Kidney (tissue), 13 donors: ENCODE measurements at regions not wholly inside any gene's neighbourhood (a gene's known extent, or its start where the extent isn't known, plus 50 kb on each side); places are given as distances from the start of the nearest gene placed in this dataset.
A peak's percentile ranks its signal among the peaks of the same experiment; 100 is the strongest.

Experiments
- DNase-seq, 5 donors: peaks; one replicate each; pipeline ENCODE4 v3.0.0-alpha.2; 2013 to 2020
- FAIRE-seq: peaks from 2 replicates; lab custom pipeline; 2012; peaks lifted over from hg19 to GRCh38; lab: Jason Lieb, UNC
- H3K27ac ChIP-seq, 2 donors: one replicate each; pipeline ENCODE4 v1.7.0; 2013; ENCODE audit warnings: low read depth in 2 of 2, low read length in 2 of 2, inconsistent platforms in 1 of 2
- H3K27me3 ChIP-seq: one replicate; pipeline ENCODE4 v1.7.1; 2013; ENCODE audit warnings: low read length, inconsistent platforms; ENCODE audit not compliant: control insufficient read depth, insufficient read depth
- H3K36me3 ChIP-seq, 3 donors: one replicate each; pipeline versions ENCODE4 v1.7.0 to v1.7.1; 2013; ENCODE audit warnings: low read length in 3 of 3, control low read depth in 1 of 3, inconsistent platforms in 1 of 3; ENCODE audit not compliant: insufficient read depth in 3 of 3, control insufficient read depth in 2 of 3
- H3K4me1 ChIP-seq, 3 donors: one replicate each; pipeline versions ENCODE4 v1.7.0 to v1.7.1; 2013; ENCODE audit warnings: low read length in 3 of 3, inconsistent platforms in 1 of 3, low read depth in 1 of 3; ENCODE audit not compliant: control insufficient read depth in 2 of 3, insufficient read depth in 2 of 3
- H3K4me3 ChIP-seq, 3 donors: one replicate each; pipeline versions ENCODE4 v1.7.0 to v1.8.1; 2013; ENCODE audit warnings: low read length in 3 of 3, control low read depth in 1 of 3, inconsistent platforms in 1 of 3
- H3K9ac ChIP-seq, 3 donors: one replicate each; pipeline versions ENCODE4 v1.7.0 to v1.7.1; 2013; ENCODE audit warnings: low read length in 3 of 3, control low read depth in 1 of 3, inconsistent platforms in 1 of 3
- H3K9me3 ChIP-seq, 3 donors: one replicate each; pipeline versions ENCODE4 v1.7.0 to v1.7.1; 2013; ENCODE audit warnings: low read length in 3 of 3, control low read depth in 1 of 3, inconsistent platforms in 1 of 3; ENCODE audit not compliant: control insufficient read depth in 2 of 3, insufficient read depth in 1 of 3
- intact Hi-C: fragments of 100-400 bp; cut with DNase I; formaldehyde crosslinking; loops from one replicate; pipeline ENCODE4 v1.11.1; 2022
- TF ChIP-seq, protein P1 (sequence below): IDR thresholded peaks from 3 replicates; pipeline ENCODE4 v1.5.1; 2012; ENCODE audit warnings: mild to moderate bottlenecking, moderate library complexity, borderline replicate concordance; ENCODE audit not compliant: insufficient read depth; ENCODE audit errors: extremely low read depth
- donor health status: control.
- donor health status: control.
- donor health status: control.
- donor health status: control.
- donor health status: control.
- donor health status: DM: yes; HTN: yes; CAD: no.
- donor health status: Normal renal cell carcinoma (clear cell type).

DNA sequence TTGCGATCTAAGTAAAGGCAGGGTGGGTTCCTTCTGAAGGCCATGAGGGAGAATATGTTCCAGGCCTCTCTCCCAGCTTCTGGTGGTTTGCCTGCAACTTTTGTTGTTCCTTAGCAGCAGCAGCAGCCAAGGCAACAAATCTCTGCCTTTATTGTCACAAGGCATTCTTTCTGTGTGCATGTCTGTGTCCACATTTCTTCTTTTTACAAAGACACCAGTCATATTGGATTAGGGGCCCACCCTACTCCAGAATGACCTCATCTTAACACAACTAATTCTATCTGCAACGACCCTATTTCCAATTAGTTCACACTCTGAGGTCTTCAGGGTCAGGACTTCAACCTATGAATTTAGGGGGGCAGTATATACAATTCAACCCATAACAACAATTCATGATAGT, 587.5 kb downstream of the XIRP2 start:
- no peak overlapping the region for H3K9ac ChIP-seq
- no peak for FAIRE-seq

DNA sequence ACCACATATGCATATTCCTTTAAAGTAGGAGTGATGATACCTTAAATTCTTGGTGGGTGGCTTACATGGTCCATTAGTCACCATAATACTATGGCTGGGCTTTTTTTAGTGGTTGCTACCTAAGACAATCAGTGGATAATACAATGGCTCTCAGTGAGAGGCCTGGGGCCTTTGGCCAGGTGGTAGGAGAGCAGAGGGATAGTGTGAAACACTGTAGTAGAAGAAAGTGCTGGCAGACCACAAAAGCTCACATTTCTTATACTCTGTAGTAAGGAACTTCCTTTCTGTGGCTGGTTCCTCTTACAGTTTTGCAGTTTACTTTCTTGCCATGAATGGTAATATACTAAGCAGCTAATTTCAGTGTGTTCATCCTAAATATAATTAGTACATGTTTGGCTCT, 583.5 kb downstream of the XIRP2 start:
- no peak overlapping the region for H3K9ac ChIP-seq
- no peak for FAIRE-seq
- no peaks in the 10 kb centered on the region for H3K36me3 ChIP-seq
- intact Hi-C loops, result no loop called here
- TF ChIP-seq, protein P1, sequence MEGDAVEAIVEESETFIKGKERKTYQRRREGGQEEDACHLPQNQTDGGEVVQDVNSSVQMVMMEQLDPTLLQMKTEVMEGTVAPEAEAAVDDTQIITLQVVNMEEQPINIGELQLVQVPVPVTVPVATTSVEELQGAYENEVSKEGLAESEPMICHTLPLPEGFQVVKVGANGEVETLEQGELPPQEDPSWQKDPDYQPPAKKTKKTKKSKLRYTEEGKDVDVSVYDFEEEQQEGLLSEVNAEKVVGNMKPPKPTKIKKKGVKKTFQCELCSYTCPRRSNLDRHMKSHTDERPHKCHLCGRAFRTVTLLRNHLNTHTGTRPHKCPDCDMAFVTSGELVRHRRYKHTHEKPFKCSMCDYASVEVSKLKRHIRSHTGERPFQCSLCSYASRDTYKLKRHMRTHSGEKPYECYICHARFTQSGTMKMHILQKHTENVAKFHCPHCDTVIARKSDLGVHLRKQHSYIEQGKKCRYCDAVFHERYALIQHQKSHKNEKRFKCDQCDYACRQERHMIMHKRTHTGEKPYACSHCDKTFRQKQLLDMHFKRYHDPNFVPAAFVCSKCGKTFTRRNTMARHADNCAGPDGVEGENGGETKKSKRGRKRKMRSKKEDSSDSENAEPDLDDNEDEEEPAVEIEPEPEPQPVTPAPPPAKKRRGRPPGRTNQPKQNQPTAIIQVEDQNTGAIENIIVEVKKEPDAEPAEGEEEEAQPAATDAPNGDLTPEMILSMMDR, result no peak
- no peaks in the 10 kb centered on the region for H3K9me3 ChIP-seq
- no peak overlapping the region for H3K4me3 ChIP-seq
- H3K4me1 ChIP-seq, result no peaks in the 10 kb centered on the region
- no peak overlapping the region for H3K27ac ChIP-seq
- DNase-seq, result no peak
- H3K27me3 ChIP-seq, result no peaks in the 10 kb centered on the region

More for the DNA sequence above, 587.5 kb downstream of the XIRP2 start:
- intact Hi-C loops, result no loop called here
- H3K4me3 ChIP-seq, result no peak overlapping the region
- H3K9me3 ChIP-seq, result no peaks in the 10 kb centered on the region
- peak in 1 of 5 donors; percentile 3 for DNase-seq
- H3K27ac ChIP-seq, result no peak overlapping the region
- H3K4me1 ChIP-seq, result no peaks in the 10 kb centered on the region
- H3K36me3 ChIP-seq, result no peaks in the 10 kb centered on the region
- H3K27me3 ChIP-seq, result no peaks in the 10 kb centered on the region
- TF ChIP-seq, protein P1, result no peak

DNA sequence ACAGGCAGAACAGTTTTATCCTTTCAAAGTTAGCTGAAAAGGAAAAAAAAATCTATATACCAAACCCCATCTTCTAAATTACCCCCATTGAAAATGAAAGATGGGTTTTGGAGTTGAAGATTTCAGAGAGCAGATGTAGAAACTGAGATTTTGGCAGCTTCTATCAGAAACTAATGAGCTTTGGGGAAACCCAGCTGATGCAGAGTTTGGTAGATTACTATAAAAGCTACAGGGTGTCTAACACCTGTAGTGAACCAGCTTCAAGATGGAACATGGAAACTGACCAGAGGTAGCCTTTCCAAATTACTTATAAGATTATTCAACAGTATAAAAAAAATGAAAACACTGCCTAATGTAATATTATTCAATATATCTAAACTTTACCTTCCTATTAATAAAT, 583.1 kb downstream of the XIRP2 start:
- no peak overlapping the region for H3K4me3 ChIP-seq
- DNase-seq (no peak), FAIRE-seq (no peak)
- no peaks in the 10 kb centered on the region for H3K27me3 ChIP-seq
- intact Hi-C loops, result no loop called here
- H3K27ac ChIP-seq, result no peak overlapping the region
- TF ChIP-seq, protein P1, result no peak
- no peaks in the 10 kb centered on the region for H3K36me3 ChIP-seq
- H3K9ac ChIP-seq, result no peak overlapping the region
- H3K4me1 ChIP-seq, result no peaks in the 10 kb centered on the region
- no peaks in the 10 kb centered on the region for H3K9me3 ChIP-seq

DNA sequence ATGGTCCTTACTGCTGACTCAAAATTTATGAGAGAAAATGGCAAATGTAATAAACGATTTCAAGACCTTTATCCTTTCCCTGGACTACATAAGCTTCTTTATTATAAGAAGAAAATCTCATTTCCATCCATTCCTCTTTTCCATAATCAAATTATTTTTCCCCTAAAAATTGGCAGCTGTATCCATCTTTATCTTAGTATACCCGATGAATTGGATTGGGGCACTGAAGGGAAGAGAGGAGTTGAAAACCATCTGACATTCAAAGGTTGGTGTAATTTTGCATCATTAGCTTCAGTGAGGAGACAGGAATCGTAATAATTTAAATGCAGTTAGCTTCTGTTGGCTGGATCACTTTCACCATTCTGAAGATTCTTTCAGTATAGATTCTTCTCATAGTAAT, 574.1 kb downstream of the XIRP2 start:
- H3K27ac ChIP-seq, result no peak overlapping the region
- FAIRE-seq (no peak), DNase-seq (no peak)
- no peaks in the 10 kb centered on the region for H3K27me3 ChIP-seq
- no peaks in the 10 kb centered on the region for H3K36me3 ChIP-seq
- H3K4me1 ChIP-seq, result no peaks in the 10 kb centered on the region
- peaks cover 0 to 8% (median 0%) of the 10 kb centered on the region in 3 donors for H3K9me3 ChIP-seq
- intact Hi-C loops, result no loop called here
- TF ChIP-seq, protein P1, result no peak
- no peak overlapping the region for H3K9ac ChIP-seq
- H3K4me3 ChIP-seq, result no peak overlapping the region
